NT2/D1 (cell line): ENCODE measurements at regions not wholly inside any gene's neighbourhood (a gene's known extent, or its start where the extent isn't known, plus 50 kb on each side); places are given as distances from the start of the nearest gene placed in this dataset.
"Not testable (repeated sequence)": the region's sequence is repeated elsewhere in the genome, so short reads cannot be mapped to it uniquely, and the experiment has no call there.

Source experiments
- DNase-seq: peaks from one replicate; pipeline ENCODE4 v3.0.0-alpha.2; 2011; ENCODE audit warnings: low read depth, low spot score
- H3K27me3 ChIP-seq: 2 replicates; pipeline ENCODE4 v1.6.0; 2011; ENCODE audit warnings: mild to moderate bottlenecking; ENCODE audit not compliant: insufficient read length, insufficient read depth
- H3K36me3 ChIP-seq: 2 replicates; pipeline ENCODE4 v1.6.1; 2011; ENCODE audit warnings: mild to moderate bottlenecking, low read length, mixed read lengths; ENCODE audit not compliant: insufficient read depth, insufficient read length
- H3K4me1 ChIP-seq: 2 replicates; pipeline ENCODE4 v1.5.1; 2011; ENCODE audit not compliant: insufficient read depth, insufficient read length
- H3K4me3 ChIP-seq: 2 replicates; pipeline ENCODE4 v1.5.1; 2011; ENCODE audit warnings: low read depth; ENCODE audit not compliant: insufficient read length
- H3K9ac ChIP-seq: 2 replicates; pipeline ENCODE4 v1.6.0; 2011; ENCODE audit warnings: low read depth; ENCODE audit not compliant: insufficient read length
- H3K9me3 ChIP-seq: 2 replicates; pipeline ENCODE4 v1.5.1; 2011; ENCODE audit warnings: mild to moderate bottlenecking, low read length; ENCODE audit not compliant: insufficient read depth
- SUZ12 ChIP-seq: IDR thresholded peaks from 2 replicates; pipeline ENCODE4 v1.6.1; 2011; ENCODE audit not compliant: insufficient read length, insufficient read depth; ENCODE audit errors: extremely low read depth
- YY1 ChIP-seq: IDR thresholded peaks from 2 replicates; pipeline ENCODE4 v1.6.1; 2011; ENCODE audit not compliant: insufficient read length, insufficient read depth
- ZNF274 ChIP-seq: IDR thresholded peaks from 2 replicates; pipeline ENCODE4 v1.6.1; 2011; ENCODE audit warnings: mild to moderate bottlenecking, low read depth, low read length

- DNase-seq = no peak
- Histone ChIP-seq H3K4me1 (peaks cover 16% of the 10 kb centered on the region), H3K27me3 (no peaks in the 10 kb centered on the region), H3K4me3 (no peak overlapping the region), H3K36me3 (no peaks in the 10 kb centered on the region), H3K9ac (no peak overlapping the region), H3K9me3 (no peaks in the 10 kb centered on the region)
- TF ChIP-seq YY1 = no peak
Observed at GRCh38 chr17:72471296-72471695, 350.5 kb downstream of the SOX9 start.

DNA sequence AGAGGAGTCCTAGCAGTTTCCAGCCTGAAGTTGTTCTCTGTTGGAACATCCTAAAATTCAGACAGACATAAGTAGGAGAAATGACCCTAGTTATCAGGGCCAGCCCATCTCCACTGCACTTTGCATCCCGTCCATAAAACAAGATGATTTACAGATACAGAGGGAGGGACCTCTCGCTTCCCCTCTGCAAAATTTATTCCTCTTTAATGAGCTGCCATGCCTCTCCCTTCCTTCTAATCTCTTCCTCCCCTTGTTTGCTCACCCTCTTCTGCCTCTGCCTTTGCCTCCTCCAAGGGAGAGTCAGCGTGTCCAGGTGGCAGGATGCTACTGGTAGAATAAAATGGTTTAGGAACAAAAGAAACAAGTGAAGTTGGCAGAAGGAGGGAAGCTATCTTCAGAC is 351.3 kb downstream of the SOX9 start:
- Histone ChIP-seq H3K36me3 (no peaks in the 10 kb centered on the region), H3K9me3 (no peaks in the 10 kb centered on the region), H3K27me3 (no peaks in the 10 kb centered on the region), H3K4me3 (no peak overlapping the region), H3K4me1 (peaks cover 17% of the 10 kb centered on the region), H3K9ac (no peak overlapping the region)
- no peak for DNase-seq
- no peak for TF ChIP-seq SUZ12

DNA sequence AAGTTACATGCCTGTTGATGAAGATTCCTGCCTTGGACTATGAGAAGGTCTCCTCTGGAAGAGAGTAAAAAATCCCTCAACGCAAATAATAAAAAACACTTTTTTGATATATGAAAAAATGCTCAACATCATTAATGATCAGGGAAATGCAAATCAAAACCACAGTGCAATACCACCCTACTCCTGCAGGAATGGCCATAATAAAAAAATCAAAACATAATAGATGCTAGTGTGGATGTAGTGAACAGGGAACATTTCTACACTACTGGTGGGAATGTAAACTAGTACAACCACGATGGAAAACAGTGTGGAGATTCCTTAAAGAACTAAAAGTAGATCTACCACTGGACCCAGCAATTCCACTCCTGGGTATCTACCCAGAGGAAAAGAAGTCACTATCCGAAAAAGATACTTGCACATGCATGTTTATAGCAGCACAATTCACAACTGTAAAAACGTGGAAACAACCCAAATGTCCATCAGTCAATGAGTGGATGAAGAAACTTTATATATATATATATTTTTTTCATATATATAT is 352.1 kb downstream of the SOX9 start:
- H3K9me3 ChIP-seq, H3K4me3 ChIP-seq, H3K9ac ChIP-seq, H3K36me3 ChIP-seq, DNase-seq, H3K27me3 ChIP-seq: not testable (repeated sequence)
- H3K4me1 ChIP-seq = peaks cover 14% of the 10 kb centered on the region

DNA sequence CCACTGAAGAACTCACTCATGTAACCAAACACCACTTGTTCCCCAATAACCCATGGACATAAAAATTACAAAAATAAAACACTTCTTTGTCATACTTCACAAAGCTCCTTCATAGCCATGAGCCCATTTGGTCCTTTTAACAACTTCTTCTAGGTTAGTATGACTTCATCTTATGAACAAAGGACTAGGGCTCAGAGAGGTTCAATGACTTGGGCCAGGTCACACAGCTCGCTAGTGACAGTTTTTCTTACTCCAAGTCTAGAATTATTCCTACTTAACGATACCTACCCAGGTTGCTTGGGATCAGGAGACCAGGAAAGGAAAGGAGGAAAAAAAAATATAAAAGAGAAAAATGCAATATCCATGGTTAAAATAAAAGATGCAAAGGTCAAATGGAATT is 353.4 kb downstream of the SOX9 start:
- Histone ChIP-seq H3K9ac (no peak overlapping the region), H3K27me3 (no peaks in the 10 kb centered on the region), H3K36me3 (no peaks in the 10 kb centered on the region), H3K4me1 (peaks cover 16% of the 10 kb centered on the region), H3K9me3 (no peaks in the 10 kb centered on the region), H3K4me3 (no peak overlapping the region)
- TF ChIP-seq SUZ12 (no peak), YY1 (no peak), ZNF274 (no peak)
- DNase-seq = no peak

DNA sequence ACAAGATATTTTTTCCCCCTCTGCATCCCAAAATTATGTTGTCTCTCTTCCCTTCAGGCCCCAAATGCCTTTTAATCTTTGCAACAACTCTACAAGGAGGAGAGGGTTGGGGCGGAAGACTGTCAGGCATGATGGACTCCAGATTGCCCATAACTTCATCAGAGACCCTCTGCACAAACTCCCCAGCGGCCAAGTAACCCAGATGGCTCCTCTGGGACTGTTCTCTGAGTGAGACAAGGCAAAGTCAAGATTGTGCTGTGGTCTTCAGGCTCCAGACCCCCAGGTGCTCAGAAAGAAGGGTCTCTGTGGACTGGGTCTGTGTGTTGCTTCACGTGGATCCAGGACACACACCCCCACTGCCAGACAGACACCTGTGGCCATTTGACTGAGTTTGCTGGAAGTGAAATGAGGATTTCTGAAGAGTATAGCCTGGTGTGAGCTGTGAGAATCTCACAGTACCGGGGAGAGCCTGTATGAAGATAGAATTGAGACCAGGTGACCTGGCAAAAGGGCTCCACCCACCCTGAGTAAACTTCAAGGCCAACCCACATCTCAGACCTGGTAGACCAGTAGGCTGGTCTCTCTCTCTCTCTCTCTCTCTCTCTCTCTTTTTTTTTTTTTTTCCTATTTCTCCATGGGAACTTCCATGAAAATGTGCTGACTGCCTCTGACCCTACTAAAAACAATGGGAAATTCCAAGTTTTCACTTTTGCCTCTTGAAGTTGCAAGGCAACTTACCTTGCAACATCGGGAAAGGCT is 354.1 kb downstream of the SOX9 start:
- H3K36me3 ChIP-seq = no peaks in the 10 kb centered on the region
- peaks cover 16% of the 10 kb centered on the region for H3K4me1 ChIP-seq
- no peak overlapping the region for H3K9ac ChIP-seq
- DNase-seq = no peak
- H3K27me3 ChIP-seq = no peaks in the 10 kb centered on the region
- TF ChIP-seq SUZ12 (no peak), YY1 (no peak), ZNF274 (no peak)
- no peak overlapping the region for H3K4me3 ChIP-seq
- no peaks in the 10 kb centered on the region for H3K9me3 ChIP-seq

- TF ChIP-seq YY1 = no peak
- no peak for TF ChIP-seq ZNF274
- no peak for TF ChIP-seq SUZ12
- DNase-seq = no peak
- H3K4me3 ChIP-seq = no peak overlapping the region
- peak overlapping the region; percentile 44 for H3K9ac ChIP-seq
- H3K27me3 ChIP-seq = no peaks in the 10 kb centered on the region
- H3K36me3 ChIP-seq = no peaks in the 10 kb centered on the region
- H3K4me1 ChIP-seq = peaks cover 16% of the 10 kb centered on the region
- H3K9me3 ChIP-seq = no peaks in the 10 kb centered on the region
Observed at GRCh38 chr17:72476134-72476533, 355.3 kb downstream of the SOX9 start.

DNA sequence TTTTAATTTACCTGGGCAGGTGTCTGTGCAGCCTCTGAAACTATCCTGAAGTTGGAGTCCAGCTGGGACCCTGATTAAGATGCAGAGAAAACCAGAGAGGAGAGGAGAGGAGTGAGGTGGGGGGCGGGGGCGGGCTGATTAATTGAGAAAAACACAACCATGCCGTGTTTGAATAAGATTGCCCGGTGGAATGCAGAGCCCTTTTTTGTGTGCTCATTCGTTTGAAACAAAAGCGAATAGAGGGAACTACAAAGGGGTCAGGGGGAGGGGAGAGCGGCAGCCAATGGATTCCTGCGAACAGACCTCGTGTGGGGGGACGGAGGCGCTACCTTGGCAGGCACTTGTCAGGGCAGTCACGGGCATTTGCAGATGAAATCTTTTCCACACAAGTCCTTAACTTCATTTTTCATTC is 355.8 kb downstream of the SOX9 start:
- no peaks in the 10 kb centered on the region for H3K27me3 ChIP-seq
- H3K4me3 ChIP-seq = no peak overlapping the region
- no peaks in the 10 kb centered on the region for H3K9me3 ChIP-seq
- TF ChIP-seq ZNF274 = no peak
- no peak for TF ChIP-seq YY1
- TF ChIP-seq SUZ12 = no peak
- peaks cover 16% of the 10 kb centered on the region for H3K4me1 ChIP-seq
- H3K36me3 ChIP-seq = no peaks in the 10 kb centered on the region
- H3K9ac ChIP-seq = no peak overlapping the region
- peak; percentile 68 for DNase-seq

DNA sequence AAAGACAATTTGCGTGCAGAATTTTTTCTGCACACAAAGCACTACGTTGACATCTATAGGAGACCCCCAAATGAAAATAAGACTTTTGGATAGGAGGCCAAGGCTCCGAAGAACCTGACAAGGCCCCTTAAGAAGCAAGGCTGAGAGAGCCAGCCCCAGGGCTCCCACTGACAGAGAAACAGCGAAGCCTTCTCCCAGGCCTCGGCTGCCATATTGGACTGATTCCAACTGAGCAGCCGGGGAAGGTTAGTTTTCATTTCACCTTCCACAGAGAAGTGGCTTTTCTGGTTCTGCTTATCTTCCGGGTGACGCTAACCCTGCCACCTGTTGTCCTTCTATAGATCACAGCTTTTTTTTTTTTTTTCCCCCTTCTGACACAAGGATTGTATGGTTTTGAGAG is 356.7 kb downstream of the SOX9 start:
- Histone ChIP-seq H3K4me3 (no peak overlapping the region), H3K36me3 (no peaks in the 10 kb centered on the region), H3K4me1 (peaks cover 14% of the 10 kb centered on the region), H3K27me3 (no peaks in the 10 kb centered on the region), H3K9ac (no peak overlapping the region), H3K9me3 (no peaks in the 10 kb centered on the region)
- TF ChIP-seq ZNF274 = no peak
- DNase-seq = no peak
